H1 (cell line): ENCODE measurements at regions not wholly inside any gene's neighbourhood (a gene's known extent, or its start where the extent isn't known, plus 50 kb on each side); places are given as distances from the start of the nearest gene placed in this dataset.

ENCODE experiments used
- CTCF ChIA-PET: fragments of 300-600 bp; sonication (Branson Sonifier 250); formaldehyde crosslinking; loops from one replicate; lab custom pipeline; 2021; ENCODE audit not compliant: partially characterized antibody; lab: Charles Lee
- POLR2A ChIA-PET: fragments of 300-600 bp; sonication (Branson Sonifier 250); formaldehyde crosslinking; loops from one replicate; lab custom pipeline; 2021; ENCODE audit warnings: inconsistent platforms; ENCODE audit not compliant: partially characterized antibody; lab: Charles Lee
- DNase-seq, 2 experiments: peaks; one replicate each; pipeline versions ENCODE4 v3.0.0 to v3.0.0-alpha.2; 2010 to 2022; ENCODE audit warnings: low spot score in 2 of 2, low read depth in 1 of 2, mixed read lengths in 1 of 2
- FAIRE-seq: peaks from 2 replicates; lab custom pipeline; 2011; peaks lifted over from hg19 to GRCh38; lab: Jason Lieb, UNC
- H2AFZ ChIP-seq: 2 replicates; pipeline ENCODE4 v1.8.1; 2012; ENCODE audit warnings: low read length, inconsistent platforms
- H2AK5ac ChIP-seq: 2 replicates; pipeline ENCODE4 v1.6.1; 2013; ENCODE audit warnings: low read depth, low read length
- H2BK120ac ChIP-seq: replicated peaks from 2 replicates; pipeline ENCODE3; 2013; ENCODE audit warnings: low read depth, low read length, inconsistent platforms
- H2BK12ac ChIP-seq: 2 replicates; pipeline ENCODE4 v1.6.1; 2013; ENCODE audit warnings: low read depth, low read length
- H2BK15ac ChIP-seq: 2 replicates; pipeline ENCODE4 v1.6.1; 2013; ENCODE audit warnings: low read length
- H2BK20ac ChIP-seq: 2 replicates; pipeline ENCODE4 v1.6.1; 2013; ENCODE audit warnings: low read length
- H2BK5ac ChIP-seq: 2 replicates; pipeline ENCODE4 v1.6.1; 2013; ENCODE audit warnings: low read depth, low read length
- H3K14ac ChIP-seq: 2 replicates; pipeline ENCODE4 v1.6.1; 2013; ENCODE audit warnings: inconsistent platforms; ENCODE audit not compliant: insufficient read length
- H3K18ac ChIP-seq: 2 replicates; pipeline ENCODE4 v1.6.1; 2013; ENCODE audit warnings: low read length; ENCODE audit errors: extremely low read depth
- H3K23ac ChIP-seq: 2 replicates; pipeline ENCODE4 v1.6.1; 2013; ENCODE audit warnings: inconsistent platforms; ENCODE audit not compliant: insufficient read length
- H3K23me2 ChIP-seq: 2 replicates; pipeline ENCODE4 v1.6.1; 2013; ENCODE audit warnings: low read depth, low read length
- H3K27ac ChIP-seq: 2 replicates; pipeline ENCODE4 v1.6.1; 2011; ENCODE audit warnings: low read depth, low read length, inconsistent platforms
- H3K27me3 ChIP-seq, 4 experiments: replicated peaks in 1 of 4; 1 replicate in 1 of 4; 2 replicates in 3 of 4; pipeline versions ENCODE4 v1.6.1 to v1.8.1; 2011 to 2013; ENCODE audit warnings: low read length in 3 of 4, mild to moderate bottlenecking in 3 of 4, inconsistent platforms in 2 of 4, mixed read lengths in 2 of 4, moderate library complexity in 1 of 4; ENCODE audit not compliant: control insufficient read depth in 3 of 4, insufficient read depth in 3 of 4; ENCODE audit errors: extremely low read depth in 1 of 4
- H3K36me3 ChIP-seq, 4 experiments: 2 replicates each; pipeline versions ENCODE4 v1.6.1 to v1.8.1; 2011 to 2013; ENCODE audit warnings: mild to moderate bottlenecking in 4 of 4, low read length in 3 of 4, moderate library complexity in 2 of 4, control low read depth in 1 of 4, inconsistent platforms in 1 of 4; ENCODE audit not compliant: insufficient read depth in 4 of 4, control insufficient read depth in 2 of 4
- H3K4ac ChIP-seq: replicated peaks from 2 replicates; pipeline ENCODE3; 2013; ENCODE audit warnings: low read length, low read depth, mixed read lengths, inconsistent platforms; ENCODE audit not compliant: insufficient read length
- H3K4me1 ChIP-seq, 4 experiments: replicated peaks in 1 of 4; 1 replicate in 1 of 4; 2 replicates in 3 of 4; pipeline versions ENCODE4 v1.6.1 to v1.8.1; 2011 to 2013; ENCODE audit warnings: low read length in 3 of 4, inconsistent platforms in 2 of 4, mixed read lengths in 1 of 4; ENCODE audit not compliant: insufficient read depth in 4 of 4, control insufficient read depth in 3 of 4
- H3K4me2 ChIP-seq, 2 experiments: 2 replicates each; pipeline versions ENCODE4 v1.6.1 to v1.8.1; 2011 to 2013; ENCODE audit warnings: low read depth in 2 of 2, low read length in 2 of 2, control low read depth in 1 of 2, inconsistent platforms in 1 of 2, mild to moderate bottlenecking in 1 of 2; ENCODE audit not compliant: insufficient read depth in 1 of 2
- H3K4me3 ChIP-seq, 4 experiments: fragments of 200-600, 300-600 bp in 1 of 4; sonication (generic), shearing (Covaris generic), sonication (Bioruptor Twin) in 1 of 4; 2 replicates each; pipeline versions ENCODE4 v1.5.1 to v1.8.1; 2011 to 2016; ENCODE audit warnings: low read length in 4 of 4, low read depth in 3 of 4, control low read depth in 2 of 4, inconsistent platforms in 2 of 4, mild to moderate bottlenecking in 2 of 4, mixed read lengths in 1 of 4, moderate library complexity in 1 of 4; ENCODE audit not compliant: insufficient read depth in 2 of 4; ENCODE audit errors: extremely low read depth in 1 of 4
- H3K56ac ChIP-seq: replicated peaks from 2 replicates; pipeline ENCODE3; 2013; ENCODE audit warnings: low read depth, mild to moderate bottlenecking, mixed read lengths, low read length, inconsistent platforms; ENCODE audit not compliant: insufficient read length
- H3K79me1 ChIP-seq: 2 replicates; pipeline ENCODE4 v1.6.1; 2013; ENCODE audit warnings: low read depth, low read length, control low read depth
- H3K79me2 ChIP-seq, 2 experiments: 2 replicates each; pipeline versions ENCODE4 v1.6.1 to v1.8.1; 2012 to 2013; ENCODE audit warnings: low read length in 2 of 2, mild to moderate bottlenecking in 2 of 2, inconsistent platforms in 1 of 2; ENCODE audit not compliant: insufficient read depth in 2 of 2, control insufficient read depth in 1 of 2
- H3K9ac ChIP-seq, 4 experiments: replicated peaks in 1 of 4; 1 replicate in 1 of 4; 2 replicates in 3 of 4; pipeline versions ENCODE4 v1.6.1 to v1.8.1; 2011 to 2013; ENCODE audit warnings: low read depth in 3 of 4, low read length in 3 of 4, control low read depth in 2 of 4, mild to moderate bottlenecking in 2 of 4, moderate library complexity in 2 of 4, inconsistent platforms in 1 of 4; ENCODE audit errors: extremely low read depth in 1 of 4
- H3K9me3 ChIP-seq, 2 experiments: 2 replicates each; pipeline versions ENCODE4 v1.6.1 to v1.8.1; 2012 to 2013; ENCODE audit warnings: mild to moderate bottlenecking in 2 of 2, moderate library complexity in 2 of 2, control low read depth in 1 of 2, inconsistent platforms in 1 of 2, low read depth in 1 of 2, low read length in 1 of 2, mixed read lengths in 1 of 2; ENCODE audit not compliant: insufficient read depth in 2 of 2
- H4K20me1 ChIP-seq, 2 experiments: replicated peaks in 1 of 2; 2 replicates each; pipeline versions ENCODE3 to v1.8.1; 2011 to 2013; ENCODE audit warnings: inconsistent platforms in 2 of 2, low read length in 2 of 2, mild to moderate bottlenecking in 1 of 2; ENCODE audit not compliant: insufficient read depth in 2 of 2, control insufficient read depth in 1 of 2
- H4K5ac ChIP-seq: 2 replicates; pipeline ENCODE4 v1.6.1; 2013; ENCODE audit warnings: low read length, low read depth, mixed read lengths, inconsistent platforms; ENCODE audit not compliant: insufficient read length
- H4K8ac ChIP-seq: 2 replicates; pipeline ENCODE4 v1.8.0; 2013; ENCODE audit warnings: mild to moderate bottlenecking, moderate library complexity, low read length, inconsistent platforms; ENCODE audit not compliant: insufficient read depth; ENCODE audit errors: extremely low read depth
- H4K91ac ChIP-seq: replicated peaks from 2 replicates; pipeline ENCODE3; 2013; ENCODE audit warnings: low read length, mixed read lengths, inconsistent platforms; ENCODE audit not compliant: insufficient read length
- BACH1 ChIP-seq: IDR thresholded peaks from 2 replicates; pipeline ENCODE4 v1.6.1; 2012; ENCODE audit warnings: low read length, improper control_type of control experiment
- BCL11A ChIP-seq, 2 experiments: IDR thresholded peaks; one replicate each; pipeline ENCODE4 v1.6.1; 2011; ENCODE audit warnings: low read depth in 2 of 2, low read length in 2 of 2, mild to moderate bottlenecking in 2 of 2
- CTCF ChIP-seq, 3 experiments: IDR thresholded peaks; 1 replicate in 2 of 3; 2 replicates in 1 of 3; pipeline versions ENCODE4 v1.5.1 to v1.6.1; 2011; ENCODE audit warnings: low read length in 3 of 3, mild to moderate bottlenecking in 3 of 3, inconsistent platforms in 2 of 3, low read depth in 1 of 3, moderate library complexity in 1 of 3; ENCODE audit not compliant: insufficient read depth in 1 of 3; ENCODE audit errors: control extremely low read depth in 1 of 3
- EP300 ChIP-seq, 2 experiments: IDR thresholded peaks; 1 replicate in 1 of 2; 2 replicates in 1 of 2; pipeline ENCODE4 v1.6.1; 2011 to 2012; ENCODE audit warnings: low read depth in 2 of 2, low read length in 2 of 2, mild to moderate bottlenecking in 2 of 2, borderline replicate concordance in 1 of 2, inconsistent platforms in 1 of 2, moderate library complexity in 1 of 2
- GABPA ChIP-seq: IDR thresholded peaks from 2 replicates; pipeline ENCODE4 v1.6.1; 2011; ENCODE audit warnings: mild to moderate bottlenecking, low read length, moderate library complexity, borderline replicate concordance; ENCODE audit not compliant: insufficient read depth
- KDM4A ChIP-seq: IDR thresholded peaks from one replicate; pipeline ENCODE4 v1.7.1; 2012; ENCODE audit warnings: low read depth, mild to moderate bottlenecking, moderate library complexity, low read length, inconsistent platforms; ENCODE audit not compliant: severe bottlenecking
- KDM5A ChIP-seq: fragments of 200-600 bp; IDR thresholded peaks from 2 replicates; pipeline ENCODE4 v1.7.1; 2012; ENCODE audit warnings: mild to moderate bottlenecking, low read length, inconsistent platforms, mixed read lengths
- PHF8 ChIP-seq: fragments of 200-600 bp; sonication (generic); conservative IDR thresholded peaks from 2 replicates; pipeline ENCODE4 v1.7.1; 2012; ENCODE audit warnings: low read depth, mild to moderate bottlenecking, inconsistent platforms, low read length, moderate library complexity
- SIN3A ChIP-seq, 2 experiments: IDR thresholded peaks in 1 of 2; conservative IDR thresholded peaks in 1 of 2; 2 replicates each; pipeline ENCODE4 v1.6.1; 2011 to 2012; ENCODE audit warnings: low read length in 2 of 2, improper control_type of control experiment in 1 of 2, low read depth in 1 of 2, mild to moderate bottlenecking in 1 of 2
- SIRT6 ChIP-seq: IDR thresholded peaks from one replicate; pipeline ENCODE4 v1.7.1; 2012; ENCODE audit warnings: low read length, inconsistent platforms
- SP1 ChIP-seq: IDR thresholded peaks from 2 replicates; pipeline ENCODE4 v1.6.1; 2011; ENCODE audit warnings: low read depth, low read length
- TBP ChIP-seq: IDR thresholded peaks from 2 replicates; pipeline ENCODE4 v1.6.1; 2011; ENCODE audit warnings: low read depth, low read length, improper control_type of control experiment
- TCF12 ChIP-seq: IDR thresholded peaks from 2 replicates; pipeline ENCODE4 v1.6.1; 2011; ENCODE audit warnings: low read depth, mild to moderate bottlenecking, low read length
- WGBS, 2 experiments: shearing (Covaris generic) in 1 of 2; methylation state at CpG; one replicate each; pipeline versions ENCODE4 v1.1.6 to v1.1.7; 2013 to 2015; ENCODE audit warnings: low lambda C conversion rate in 2 of 2, mixed read lengths in 2 of 2, inconsistent platforms in 1 of 2, low coverage in 1 of 2, missing lambda C conversion rate in 1 of 2; ENCODE audit not compliant: insufficient replicate concordance in 2 of 2, insufficient coverage in 1 of 2, insufficient read length in 1 of 2; ENCODE audit errors: extremely low coverage in 1 of 2, missing lambda C conversion rate in 1 of 2; 5-methylcytosine and 5-hydroxymethylcytosine counted together

DNA sequence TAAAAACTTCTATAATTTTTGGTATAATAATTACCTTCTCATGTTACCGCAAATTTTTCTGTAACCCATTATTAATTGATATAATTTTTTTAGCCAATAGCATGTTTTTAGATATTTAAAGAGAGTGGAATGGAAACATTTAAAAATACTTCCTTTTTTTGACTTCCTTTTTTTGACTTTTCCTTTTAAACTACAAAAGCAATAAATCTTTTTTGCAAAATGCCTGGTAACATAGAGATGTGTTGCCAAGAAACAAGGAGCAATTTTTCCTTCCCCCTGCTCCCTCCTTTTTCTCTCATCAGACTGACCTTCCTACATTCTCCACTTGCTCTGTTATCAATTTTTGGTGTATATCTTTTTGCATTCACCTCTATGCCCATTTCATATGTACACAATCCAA is 666.2 kb downstream of the ADGRL2 start:
- Histone ChIP-seq H3K4me1 (no peaks in the 10 kb centered on the region), H3K4ac (no peak overlapping the region), H3K14ac (no peak overlapping the region), H3K36me3 (no peaks in the 10 kb centered on the region), H3K4me2 (no peak overlapping the region), H2AFZ (no peak overlapping the region), H4K91ac (no peak overlapping the region), H4K20me1 (no peaks in the 10 kb centered on the region), H3K9me3 (no peaks in the 10 kb centered on the region), H2BK20ac (no peak overlapping the region), H3K79me1 (no peaks in the 10 kb centered on the region), H3K27ac (no peak overlapping the region), H3K79me2 (no peaks in the 10 kb centered on the region), H3K27me3 (no peaks in the 10 kb centered on the region), H2BK12ac (no peak overlapping the region), H2AK5ac (no peak overlapping the region), H3K56ac (no peak overlapping the region), H3K23me2 (no peaks in the 10 kb centered on the region), H3K18ac (no peak overlapping the region), H2BK120ac (no peak overlapping the region), H2BK5ac (no peak overlapping the region), H3K4me3 (no peak overlapping the region), H3K23ac (no peak overlapping the region), H3K9ac (no peak overlapping the region), H4K5ac (no peak overlapping the region), H2BK15ac (no peak overlapping the region), H4K8ac (no peak overlapping the region)
- WGBS, 2 experiments, result 100% methylated on average over 1 of the region's 1 CpG; no CpG with 5 or more reads in 1 of the 2 experiments
- TF ChIP-seq BCL11A (IDR thresholded peaks at IDR 0.05; ENCODE audit: low read depth in 2 of 2, low read length in 2 of 2) (no peak), SIRT6 (no peak), KDM5A (no peak), TCF12 (no peak), CTCF (IDR thresholded peaks at IDR 0.05; ENCODE audit: control extremely low read depth in 1 of 3, insufficient read depth in 1 of 3, low read depth in 1 of 3, low read length in 3 of 3) (no peak), KDM4A (no peak), GABPA (no peak), TBP (no peak), PHF8 (no peak), BACH1 (no peak), EP300 (IDR thresholded peaks at IDR 0.05; ENCODE audit: borderline replicate concordance in 1 of 2, low read depth in 2 of 2, low read length in 2 of 2) (no peak), SP1 (no peak), SIN3A (conservative IDR thresholded peaks at IDR 0.05 in 1 of 2, IDR thresholded peaks at IDR 0.05 in 1 of 2; ENCODE audit: low read depth in 1 of 2, low read length in 2 of 2) (no peak)
- POLR2A ChIA-PET, result no interaction called here
- FAIRE-seq, result no peak
- no peak for DNase-seq
- CTCF ChIA-PET, result no interaction called here
